Stimulated activated CD4-positive, alpha-beta T cell treated with anti-CD3 and anti-CD28 coated beads, Interleukin-12 subunit alpha, Interleukin-12 subunit beta, amount 100 ng/mL, for 24 hours (primary cell): ENCODE measurements at regions not wholly inside any gene's neighbourhood (a gene's known extent, or its start where the extent isn't known, plus 50 kb on each side); places are given as distances from the start of the nearest gene placed in this dataset.
"Not testable (repeated sequence)": the region's sequence is repeated elsewhere in the genome, so short reads cannot be mapped to it uniquely, and the experiment has no call there.

Source experiments
- DNase-seq, 2 experiments: peaks; one replicate each; pipeline ENCODE4 v3.0.0-alpha.2; 2020; ENCODE audit warnings: low read depth in 2 of 2

- no peak for DNase-seq
These were observed 79.4 kb upstream of the TLE4 start for GRCh38 chr9:79492092-79493009.

GRCh38 chr9:79500196-79500864, 71.4 kb upstream of the TLE4 start:
- not testable (repeated sequence) for DNase-seq

DNA sequence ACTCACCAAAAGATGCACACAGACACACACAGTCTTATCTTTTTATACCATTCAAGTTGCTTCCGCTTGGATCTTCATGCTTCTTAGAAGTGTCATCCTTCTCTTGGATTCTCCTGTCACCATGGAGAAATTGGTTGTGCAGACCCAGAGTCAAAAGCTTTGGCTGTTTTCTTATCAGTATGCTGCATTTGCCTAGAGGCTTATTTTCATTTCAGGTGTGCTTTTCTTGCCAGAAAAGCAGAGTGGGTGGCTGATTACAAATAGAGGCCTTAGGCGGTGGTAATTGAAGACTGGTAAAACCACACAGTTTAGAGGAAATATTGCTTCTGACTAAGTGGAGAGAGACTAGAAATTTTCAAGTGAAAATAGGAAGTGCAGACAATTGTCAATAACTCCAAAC, 70.2 kb upstream of the TLE4 start:
- DNase-seq, result no peak

DNA sequence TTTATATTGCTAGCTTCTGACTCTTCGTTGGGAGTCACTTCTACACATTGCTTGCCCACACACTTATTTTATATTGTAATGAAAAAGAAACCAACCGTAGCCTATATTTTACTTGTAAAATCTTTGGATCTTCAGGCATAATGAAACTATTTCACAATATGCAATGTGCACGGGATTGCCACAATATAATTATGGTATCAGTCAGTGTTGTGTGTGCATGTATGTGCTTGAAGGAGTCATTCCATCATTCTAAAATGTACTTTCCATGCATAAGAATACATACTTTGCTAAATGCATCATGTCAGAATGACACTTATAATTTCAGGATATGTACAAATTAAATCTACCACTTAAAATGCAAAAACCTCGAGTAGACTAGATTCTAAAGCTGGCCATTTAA, 64.0 kb upstream of the TLE4 start:
- no peak for DNase-seq

GRCh38 chr9:79512251-79512650, 59.5 kb upstream of the TLE4 start:
- no peak for DNase-seq
